ENCODE measurements at regions not wholly inside any gene's neighbourhood (a gene's known extent, or its start where the extent isn't known, plus 50 kb on each side); places are given as distances from the start of the nearest gene placed in this dataset.

DNA sequence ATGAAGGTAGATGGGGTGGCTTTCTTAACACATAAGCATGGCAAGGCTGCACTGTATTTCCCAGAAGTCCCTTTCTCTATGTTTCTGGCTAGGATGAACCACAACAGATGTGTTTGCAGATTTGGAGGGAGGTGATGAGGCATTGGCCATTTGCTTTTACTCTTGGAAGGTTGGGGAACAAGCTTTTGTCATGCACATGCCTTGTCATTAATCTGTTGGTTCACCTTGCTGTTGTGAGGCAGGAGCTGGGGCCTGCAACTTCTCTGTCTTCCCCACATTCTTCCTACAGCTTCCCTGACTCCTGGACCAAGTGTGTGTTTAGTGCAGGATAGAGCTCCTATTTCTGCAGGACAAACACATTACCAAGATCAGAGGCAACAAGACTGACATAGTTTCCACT, 326.2 kb upstream of the SPTLC3 start:
- Histone ChIP-seq H3K27ac (ENCODE audit: low read depth, low read length) (no peak overlapping the region), H2BK12ac (ENCODE audit: low read depth, low read length) (no peak overlapping the region), H3K79me1 (ENCODE audit: low read depth, low read length) (no peaks in the 10 kb centered on the region), H2BK15ac (ENCODE audit: low read length) (no peak overlapping the region), H3K4ac (replicated peaks; ENCODE audit: insufficient read length, low read depth, low read length) (no peak overlapping the region), H2BK5ac (ENCODE audit: low read depth, low read length) (no peak overlapping the region), H3K9ac (replicated peaks in 1 of 4; ENCODE audit: extremely low read depth in 1 of 4, low read depth in 3 of 4, low read length in 3 of 4) (no peak overlapping the region), H3K9me3 (ENCODE audit: insufficient read depth in 2 of 2, low read depth in 1 of 2, low read length in 1 of 2) (no peaks in the 10 kb centered on the region; a peak in 1 of 4 replicates), H3K27me3 (replicated peaks in 1 of 4; ENCODE audit: control insufficient read depth in 3 of 4, extremely low read depth in 1 of 4, insufficient read depth in 3 of 4, low read length in 3 of 4) (no peaks in the 10 kb centered on the region), H3K14ac (ENCODE audit: insufficient read length) (no peak overlapping the region), H3K56ac (replicated peaks; ENCODE audit: insufficient read length, low read depth, low read length) (no peak overlapping the region), H2AK5ac (ENCODE audit: low read depth, low read length) (no peak overlapping the region), H4K20me1 (replicated peaks in 1 of 2; ENCODE audit: control insufficient read depth in 1 of 2, insufficient read depth in 2 of 2, low read length in 2 of 2) (no peaks in the 10 kb centered on the region), H2BK120ac (replicated peaks; ENCODE audit: low read depth, low read length) (no peak overlapping the region), H3K4me2 (ENCODE audit: insufficient read depth in 1 of 2, low read depth in 2 of 2, low read length in 2 of 2) (no peak overlapping the region), H4K8ac (ENCODE audit: extremely low read depth, insufficient read depth, low read length) (no peak overlapping the region), H4K91ac (replicated peaks; ENCODE audit: insufficient read length, low read length) (no peak overlapping the region), H3K79me2 (ENCODE audit: control insufficient read depth in 1 of 2, insufficient read depth in 2 of 2, low read length in 2 of 2) (no peaks in the 10 kb centered on the region), H3K36me3 (ENCODE audit: control insufficient read depth in 2 of 4, insufficient read depth in 4 of 4, low read length in 3 of 4) (no peaks in the 10 kb centered on the region), H3K23me2 (ENCODE audit: low read depth, low read length) (no peaks in the 10 kb centered on the region), H4K5ac (ENCODE audit: insufficient read length, low read depth, low read length) (no peak overlapping the region), H3K18ac (ENCODE audit: extremely low read depth, low read length) (no peak overlapping the region), H2AFZ (ENCODE audit: low read length) (peak overlapping the region; percentile 55; the same call in 1 of the 2 replicates), H3K4me1 (replicated peaks in 1 of 4; ENCODE audit: control insufficient read depth in 3 of 4, insufficient read depth in 4 of 4, low read length in 3 of 4) (peaks cover 0 to 10% (median 2%) of the 10 kb centered on the region in 4 experiments; a peak in 3 of 7 replicates), H2BK20ac (ENCODE audit: low read length) (no peak overlapping the region), H3K4me3 (ENCODE audit: extremely low read depth in 1 of 4, insufficient read depth in 2 of 4, low read depth in 3 of 4, low read length in 4 of 4) (no peak overlapping the region), H3K23ac (ENCODE audit: insufficient read length) (no peak overlapping the region)
- CTCF ChIA-PET (ENCODE audit: partially characterized antibody) = interaction anchor here (3.1 kb wide), 1 partner anchor 14 kb away, joined by 13 read pairs; no protein-coding TSS in a partner anchor
- TF ChIP-seq RBBP5 (IDR thresholded peaks at IDR 0.05; ENCODE audit: borderline replicate concordance, low read depth, low read length) (no peak), CREB1 (IDR thresholded peaks at IDR 0.05) (no peak), JUN (IDR thresholded peaks at IDR 0.05; ENCODE audit: low read depth, low read length) (no peak), KDM4A (IDR thresholded peaks at IDR 0.05; ENCODE audit: low read depth, low read length, severe bottlenecking) (no peak), EP300 (IDR thresholded peaks at IDR 0.05; ENCODE audit: borderline replicate concordance in 1 of 2, low read depth in 2 of 2, low read length in 2 of 2) (no peak), EGR1 (IDR thresholded peaks at IDR 0.05; ENCODE audit: borderline replicate concordance, low read depth, low read length) (no peak), TAF1 (IDR thresholded peaks at IDR 0.05; ENCODE audit: low read depth, low read length) (no peak), KDM5A (IDR thresholded peaks at IDR 0.05; ENCODE audit: low read length) (no peak), YY1 (IDR thresholded peaks at IDR 0.05; ENCODE audit: low read depth, low read length) (no peak), SUZ12 (IDR thresholded peaks at IDR 0.05; ENCODE audit: low read length) (no peak)
- DNase-seq (ENCODE audit: low read depth in 1 of 2, low spot score in 2 of 2) (no peak), FAIRE-seq (no peak)
- POLR2A ChIA-PET (ENCODE audit: partially characterized antibody) = no interaction called here

All from H1 (cell line).